EL (cell line): ENCODE measurements at regions not wholly inside any gene's neighbourhood (a gene's known extent, or its start where the extent isn't known, plus 50 kb on each side); places are given as distances from the start of the nearest gene placed in this dataset.

Experiments
- DNase-seq: peaks from one replicate; pipeline ENCODE4 v3.0.0-alpha.2; 2016

DNA sequence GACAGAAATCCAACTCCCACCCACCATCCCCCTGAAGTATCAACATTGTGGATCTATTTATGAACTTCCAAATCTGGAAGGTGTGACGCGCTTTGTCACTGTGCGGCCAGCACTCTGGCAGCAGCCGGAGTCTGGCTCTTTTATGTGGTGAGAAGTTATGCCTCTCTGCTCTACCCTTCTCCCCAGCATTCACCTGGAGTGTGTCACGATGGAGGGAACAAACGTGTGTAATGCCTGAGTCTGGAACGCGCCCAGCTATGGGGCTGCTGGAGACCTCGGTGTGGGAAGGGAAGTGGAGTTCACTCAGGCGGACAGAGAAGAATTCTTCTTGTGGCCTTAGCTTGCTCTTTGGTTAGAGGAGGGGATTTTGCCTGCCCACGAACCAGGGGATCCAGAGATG, 222.1 kb upstream of the RPL34 start:
- no peak for DNase-seq

DNA sequence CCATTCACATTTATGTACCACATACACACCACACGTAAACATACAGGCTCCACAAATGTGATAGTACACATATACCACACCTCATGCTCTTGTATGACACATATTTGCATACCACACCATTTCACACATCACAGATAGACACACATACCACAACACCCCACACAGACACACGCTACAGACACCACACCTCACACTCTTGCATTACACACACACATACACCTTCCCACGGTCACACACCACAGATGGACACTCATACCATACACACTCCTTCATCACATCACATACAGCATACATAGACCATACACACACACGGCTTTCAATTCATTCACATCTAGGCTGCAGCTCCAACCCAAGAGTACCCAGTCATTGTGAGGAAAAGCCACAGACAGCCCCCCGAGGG, 222.5 kb upstream of the RPL34 start:
- no peak for DNase-seq

DNA sequence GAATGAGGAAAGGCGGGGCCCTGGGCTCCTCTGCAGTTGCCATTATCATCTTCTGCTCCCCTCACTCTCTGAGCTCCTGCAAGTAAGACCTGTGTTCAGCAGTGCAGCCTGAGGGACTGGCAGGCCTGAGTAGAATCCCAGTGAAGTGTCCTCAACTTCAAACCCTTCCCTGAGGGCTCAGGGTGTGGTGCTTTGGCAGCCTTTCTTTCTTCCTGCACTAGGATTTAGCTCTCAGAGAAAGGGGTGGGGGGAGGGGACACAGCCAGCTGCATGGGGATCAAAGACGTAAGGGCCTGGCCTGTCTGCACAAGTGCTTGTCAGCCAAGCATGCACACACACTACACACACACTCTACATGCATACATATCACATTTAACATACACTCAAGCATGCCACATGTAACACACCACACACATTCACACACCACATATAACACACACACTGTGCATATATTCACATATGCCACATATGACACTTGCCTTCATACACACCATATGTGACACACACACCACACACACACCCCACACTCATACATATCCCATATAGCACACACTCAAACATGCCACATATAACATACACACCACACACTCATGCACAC, 223.4 kb upstream of the RPL34 start:
- no peak for DNase-seq

DNA sequence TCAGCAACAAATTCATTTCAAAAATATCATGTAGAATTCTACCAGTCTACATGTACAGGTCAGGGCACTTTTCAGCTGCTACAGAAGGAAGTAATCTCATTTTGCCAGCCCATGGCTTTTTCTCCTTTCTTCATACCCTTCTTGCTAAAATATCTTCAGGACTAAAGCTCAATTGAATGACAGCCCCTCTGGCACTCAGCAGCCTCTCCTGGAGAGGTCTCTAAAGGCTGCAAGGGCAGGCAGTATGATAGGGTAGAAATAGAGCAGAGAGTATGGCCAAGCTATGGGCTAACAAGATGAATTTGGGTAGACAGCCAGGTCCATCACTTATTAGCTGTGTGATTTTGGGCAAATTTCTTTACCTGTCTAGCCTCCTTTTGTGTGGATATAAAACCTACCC, 224.6 kb upstream of the RPL34 start:
- DNase-seq: no peak

DNA sequence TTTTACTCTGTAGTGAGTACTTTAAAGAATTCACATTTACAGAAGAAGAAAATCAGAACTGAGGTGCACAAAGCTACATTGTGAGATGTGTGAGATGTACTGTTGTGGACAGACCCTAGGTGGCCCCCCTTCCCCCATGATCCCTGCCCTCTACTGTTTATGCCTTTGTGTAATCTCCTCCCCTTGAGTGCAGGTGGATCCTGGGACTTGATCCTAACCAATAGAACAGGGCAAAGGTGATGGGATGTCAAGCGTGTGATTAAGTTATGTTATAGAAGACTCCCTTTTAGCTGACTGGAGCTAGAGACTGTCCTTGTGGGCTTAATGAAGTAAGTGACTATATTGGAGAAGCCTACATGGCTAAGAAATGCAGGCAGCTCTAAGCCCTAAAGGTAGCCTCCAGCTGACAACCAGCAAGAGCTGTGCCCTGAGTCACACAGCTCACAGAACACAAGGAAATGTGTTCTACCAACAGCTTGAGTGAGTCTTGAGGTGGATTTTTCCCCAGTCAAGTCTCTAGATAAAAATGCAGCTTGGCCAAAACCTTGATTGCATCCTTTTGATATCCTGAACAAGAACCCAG, 225.2 kb upstream of the LEF1 start:
- DNase-seq: no peak

DNA sequence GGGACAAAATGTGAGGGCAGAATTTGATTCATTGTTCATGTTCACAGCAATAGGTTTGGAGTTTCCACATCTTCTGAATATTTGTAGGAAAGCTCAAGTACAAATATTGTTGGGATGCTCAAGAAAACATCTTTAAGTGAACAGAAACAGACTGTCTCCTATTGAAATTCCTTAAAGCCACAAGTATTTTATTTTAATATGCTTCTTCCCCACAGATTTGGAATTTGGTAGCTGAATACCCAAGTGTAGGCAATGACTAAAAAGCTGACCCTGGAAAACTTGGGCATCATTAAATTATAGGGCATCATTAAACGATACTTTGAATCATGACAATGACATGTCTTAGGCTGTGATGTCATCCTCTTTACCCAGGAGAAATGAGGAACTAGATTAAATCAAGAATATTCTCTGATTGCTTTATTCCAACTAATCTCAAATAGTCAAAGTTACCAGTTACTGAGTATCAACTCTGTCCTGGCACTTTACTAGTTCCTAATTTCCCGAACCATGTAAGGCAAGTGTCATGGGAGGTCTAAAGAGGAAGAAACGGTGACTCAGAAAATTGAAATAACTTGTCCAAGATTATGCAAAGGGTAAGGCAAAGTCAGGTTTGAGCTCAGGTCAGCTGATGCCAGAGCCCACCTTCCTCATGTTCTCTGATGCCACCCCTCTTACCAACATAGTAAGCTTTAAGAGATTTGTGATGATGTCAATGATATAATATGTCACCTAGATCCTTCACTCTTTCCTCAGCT, 223.1 kb upstream of the LEF1 start:
- DNase-seq: no peak

DNA sequence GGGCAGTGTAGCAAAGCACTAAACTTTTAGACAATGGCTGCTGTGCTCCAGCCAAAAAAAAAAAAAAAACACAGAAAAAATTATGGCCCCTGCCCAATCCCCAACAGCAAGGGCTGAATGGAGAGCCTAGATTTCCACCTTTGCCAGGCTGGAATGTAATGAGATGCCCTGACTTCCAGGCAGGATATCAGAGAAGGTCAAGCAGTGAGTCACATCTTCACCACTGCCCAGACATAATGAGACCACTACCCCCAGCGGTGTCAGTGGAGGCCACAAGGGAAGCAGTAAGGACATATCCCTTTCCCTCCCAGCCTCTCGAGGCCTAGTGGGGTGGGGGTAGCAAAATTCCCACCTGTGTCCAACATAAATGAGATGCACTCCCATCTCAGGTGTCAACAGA, 216.3 kb upstream of the LEF1 start:
- DNase-seq: no peak

DNA sequence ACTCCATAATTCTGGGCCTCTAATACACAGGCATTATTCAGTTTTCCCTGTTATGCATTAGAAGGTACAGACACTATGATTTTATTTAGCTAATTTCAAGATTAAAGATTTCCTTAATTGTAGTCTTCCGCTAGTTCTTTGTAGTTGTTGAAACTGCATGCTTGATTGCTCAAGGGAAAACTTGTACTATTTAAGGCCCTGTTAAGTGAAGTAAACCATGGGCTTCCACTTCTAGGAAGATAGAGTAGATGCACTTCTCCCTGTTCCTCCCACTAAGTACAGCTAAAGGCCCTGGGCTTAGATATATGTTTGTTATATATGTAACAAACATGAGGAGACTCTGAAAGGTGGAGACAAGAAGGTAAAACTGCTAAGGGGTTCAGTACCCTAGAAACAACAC, 215.8 kb upstream of the LEF1 start:
- DNase-seq: no peak

DNA sequence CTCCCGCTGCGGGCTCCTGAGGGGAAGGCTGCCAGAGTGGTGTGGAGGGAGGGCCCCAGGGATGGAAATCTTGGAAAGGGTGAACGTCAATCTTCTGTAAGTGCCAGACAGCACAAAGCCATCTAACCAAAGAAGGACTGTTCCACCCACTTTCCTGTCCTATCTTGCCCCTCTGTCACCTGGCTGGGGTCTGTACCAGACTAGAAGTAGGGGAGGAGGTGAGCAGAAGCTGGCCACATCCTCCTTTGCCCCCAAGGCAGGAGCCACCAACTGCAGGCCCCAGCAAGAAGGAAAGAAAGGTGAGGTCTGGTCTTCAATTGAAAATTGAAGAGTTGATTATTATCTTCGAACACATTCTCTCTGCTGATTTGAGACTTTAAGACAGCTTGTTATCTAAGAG, 214.4 kb upstream of the LEF1 start:
- DNase-seq: no peak

DNA sequence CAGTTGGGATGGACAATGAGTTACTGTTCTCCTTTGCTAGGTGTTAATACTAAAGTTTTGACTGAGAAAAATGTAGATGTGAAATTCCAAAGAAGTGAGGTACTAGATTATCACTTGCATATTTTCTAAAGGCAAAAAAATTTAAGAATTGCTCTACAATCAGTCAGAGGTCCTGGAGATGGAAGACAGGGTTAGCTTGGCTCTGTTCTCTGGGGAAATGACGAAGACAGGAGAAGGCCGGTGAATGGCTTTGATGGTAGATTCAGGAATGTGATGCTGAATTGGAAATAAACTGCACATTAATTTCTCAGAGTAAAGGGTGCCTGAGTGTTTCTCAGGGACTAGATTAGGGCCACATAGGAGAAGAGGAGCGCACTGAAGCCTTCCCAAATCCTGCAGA, 214.0 kb upstream of the LEF1 start:
- no peak for DNase-seq

DNA sequence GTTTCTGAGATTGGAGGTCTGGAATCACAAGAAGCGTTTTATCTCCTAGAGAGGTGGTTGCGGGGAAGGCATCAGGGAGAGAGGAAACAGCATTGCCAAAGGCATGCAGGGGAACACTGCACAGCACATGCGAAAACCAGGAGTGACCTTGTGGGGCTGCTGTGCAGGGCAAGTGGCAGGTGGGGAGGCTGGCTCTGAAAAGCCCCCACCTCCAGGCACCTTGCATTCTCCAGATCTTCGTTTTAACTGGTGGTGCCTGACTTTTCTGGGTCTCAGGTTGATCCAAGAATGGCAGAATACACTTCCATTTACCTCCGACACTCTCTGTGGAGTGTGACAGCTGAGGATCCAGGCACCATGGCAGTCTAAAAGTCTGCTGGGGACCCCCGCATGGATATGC, 209.4 kb upstream of the LEF1 start:
- no peak for DNase-seq

DNA sequence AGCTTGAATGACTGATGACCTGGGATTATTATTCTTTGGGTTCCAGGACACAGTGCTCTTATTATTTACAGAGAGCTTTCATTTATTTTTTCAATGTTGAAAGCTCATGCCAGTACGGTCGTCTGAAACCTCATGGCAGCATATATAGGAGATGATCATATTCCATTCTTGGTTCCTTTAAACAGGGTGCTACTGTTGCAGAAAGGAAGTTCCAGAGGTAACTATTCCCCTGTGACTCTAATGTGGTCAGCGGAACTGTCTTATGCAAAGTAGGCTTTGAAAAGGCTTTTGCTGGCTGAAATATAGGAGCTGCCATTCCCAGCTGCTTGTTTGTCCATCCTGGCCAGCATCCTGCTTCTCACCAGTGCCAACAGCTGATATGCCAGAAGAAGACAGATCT, 208.3 kb upstream of the LEF1 start:
- no peak for DNase-seq

DNA sequence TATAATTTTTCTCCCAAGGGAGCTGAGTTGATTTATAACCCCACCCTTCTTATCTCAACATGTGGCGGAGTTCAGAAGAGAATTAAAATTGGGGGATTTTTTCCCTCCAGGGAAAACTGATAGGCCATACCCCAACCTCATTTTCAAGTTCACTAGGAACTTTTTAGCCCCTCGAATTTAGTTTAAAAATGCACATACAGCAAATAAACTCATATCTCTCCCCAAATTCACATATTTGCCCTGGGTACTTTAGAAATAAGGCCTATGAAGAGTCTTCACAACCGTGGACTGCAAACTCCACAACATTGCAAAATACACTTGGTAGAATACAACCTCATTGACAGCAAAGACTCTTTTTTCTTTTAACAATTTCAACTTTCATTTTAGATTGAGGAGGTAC, 206.7 kb upstream of the LEF1 start:
- DNase-seq: no peak

DNA sequence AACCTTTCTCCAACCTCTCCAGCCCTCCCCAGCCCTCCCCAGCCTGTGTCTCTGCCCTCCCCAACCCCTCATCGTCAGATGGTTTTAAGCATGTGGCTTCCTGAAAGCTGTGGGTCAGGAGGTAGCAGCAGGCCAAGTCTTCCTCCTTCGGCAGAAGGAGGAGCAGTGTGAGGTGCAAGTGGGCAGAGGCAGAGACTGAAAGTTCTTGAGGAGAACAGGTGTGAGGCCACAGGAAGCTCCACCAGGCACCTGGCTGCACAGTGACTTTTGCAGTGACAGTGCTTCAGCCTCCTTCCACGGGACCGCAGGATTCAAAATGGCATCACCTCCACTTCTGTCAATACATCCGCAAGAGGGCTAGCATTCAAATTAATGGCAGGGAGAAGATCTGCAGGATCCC, 203.9 kb upstream of the LEF1 start:
- no peak for DNase-seq

DNA sequence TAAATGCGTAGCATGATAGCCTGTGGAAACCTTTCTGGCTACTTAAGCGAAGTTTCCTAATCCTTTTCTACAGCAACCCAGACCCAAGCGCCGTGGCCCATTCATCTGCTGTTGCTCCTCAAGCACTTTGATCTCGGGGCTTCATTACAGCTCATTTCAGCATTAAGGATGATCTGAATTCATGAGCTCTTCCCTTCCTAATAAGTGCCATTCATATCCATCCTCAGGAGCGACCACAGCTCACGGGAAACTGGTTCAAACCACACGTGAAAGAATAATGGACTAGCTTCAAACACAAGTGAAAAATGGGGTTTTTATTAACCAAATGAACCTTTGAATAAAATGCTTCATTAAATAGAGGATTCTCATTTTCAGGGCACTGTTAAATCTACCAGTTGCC, 202.6 kb upstream of the LEF1 start:
- DNase-seq: no peak

DNA sequence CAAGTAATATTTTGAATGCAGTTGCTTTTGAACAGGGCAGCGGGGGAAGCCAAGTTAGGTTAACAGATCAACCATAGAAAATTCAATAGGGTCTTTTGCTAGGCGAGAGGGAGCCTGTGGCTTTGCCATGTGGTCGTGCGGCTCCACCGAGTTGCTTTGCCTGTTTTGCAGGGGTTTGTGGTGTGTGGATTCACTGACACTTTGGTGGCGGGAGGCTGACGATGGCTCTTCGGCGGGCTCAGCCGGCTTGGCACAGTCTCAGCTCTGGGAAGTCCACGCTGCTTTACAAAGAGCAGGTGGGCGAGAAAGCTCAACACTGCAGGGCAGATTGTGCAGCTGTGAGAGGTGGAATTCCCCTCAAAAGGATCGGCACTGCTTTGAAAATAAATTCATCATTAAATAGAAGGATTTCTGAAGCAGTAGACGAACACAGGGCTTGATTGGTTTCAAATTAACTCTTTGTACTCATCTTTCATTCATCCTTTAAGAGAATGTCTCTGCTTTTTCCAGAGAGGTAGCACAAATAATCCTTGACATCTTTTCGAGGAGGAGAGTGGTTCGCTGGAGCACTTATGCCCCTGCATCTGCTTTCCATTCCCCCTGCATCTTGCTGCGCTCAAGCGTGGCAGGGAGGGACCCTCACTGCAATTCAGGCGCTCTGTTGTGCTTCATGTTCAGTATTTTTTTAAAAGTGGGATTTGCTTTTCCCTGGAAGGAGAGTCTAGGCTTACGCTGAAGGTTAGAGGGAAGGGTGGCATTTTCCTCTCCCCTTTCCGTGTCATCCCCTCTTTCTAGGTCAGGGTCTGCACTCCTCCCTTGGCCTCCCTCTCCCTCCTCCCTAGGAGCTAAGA, 201.8 kb upstream of the LEF1 start:
- no peak for DNase-seq

DNA sequence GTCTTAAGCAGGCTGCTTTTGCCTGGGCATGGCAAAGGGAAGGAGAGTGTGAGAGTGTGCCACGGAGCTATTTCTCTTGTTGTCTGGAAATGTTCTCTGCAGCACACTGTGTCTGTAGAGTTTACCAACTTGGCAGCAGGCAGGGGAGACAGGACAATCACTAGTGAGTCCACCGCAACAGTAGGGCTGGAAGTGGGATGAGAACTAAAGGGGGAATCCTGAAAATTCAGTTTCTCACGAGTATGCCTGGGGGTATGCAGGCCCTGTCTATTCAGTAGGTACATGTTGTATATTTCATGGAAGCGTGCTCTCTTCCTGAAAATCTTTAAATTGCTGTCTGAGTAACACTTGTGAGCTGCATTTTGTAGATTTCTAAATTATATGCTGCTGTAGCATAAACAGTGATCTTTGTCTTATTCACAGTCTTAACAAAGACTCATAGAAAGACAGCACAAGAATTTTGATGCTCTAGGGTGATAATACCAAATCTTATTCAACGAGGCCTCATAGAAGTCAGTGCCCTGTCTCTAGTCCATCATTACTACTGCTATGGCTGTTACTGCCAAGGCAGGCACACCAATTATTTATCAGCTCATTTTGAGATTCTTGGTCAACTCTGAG, 200.4 kb upstream of the LEF1 start:
- DNase-seq: no peak

DNA sequence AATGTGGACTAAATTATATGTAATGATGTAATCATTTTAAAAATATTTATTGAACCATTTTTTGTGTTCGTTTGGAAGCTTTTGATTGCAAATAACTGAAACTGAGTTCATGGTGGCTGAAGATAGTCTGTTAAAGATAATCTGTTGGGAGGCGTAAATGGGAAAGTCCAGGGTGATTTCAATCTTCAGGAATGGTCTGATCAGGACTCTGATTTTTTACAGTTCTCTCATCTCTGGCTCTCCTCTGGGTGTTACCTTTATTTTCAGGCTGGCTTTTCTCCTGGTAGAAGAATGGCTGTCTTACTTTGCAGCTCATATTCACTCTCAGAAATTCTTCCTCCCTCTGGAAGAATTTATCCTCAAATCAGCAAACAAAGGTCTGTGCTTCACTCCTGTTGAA, 199.0 kb upstream of the LEF1 start:
- DNase-seq: no peak

DNA sequence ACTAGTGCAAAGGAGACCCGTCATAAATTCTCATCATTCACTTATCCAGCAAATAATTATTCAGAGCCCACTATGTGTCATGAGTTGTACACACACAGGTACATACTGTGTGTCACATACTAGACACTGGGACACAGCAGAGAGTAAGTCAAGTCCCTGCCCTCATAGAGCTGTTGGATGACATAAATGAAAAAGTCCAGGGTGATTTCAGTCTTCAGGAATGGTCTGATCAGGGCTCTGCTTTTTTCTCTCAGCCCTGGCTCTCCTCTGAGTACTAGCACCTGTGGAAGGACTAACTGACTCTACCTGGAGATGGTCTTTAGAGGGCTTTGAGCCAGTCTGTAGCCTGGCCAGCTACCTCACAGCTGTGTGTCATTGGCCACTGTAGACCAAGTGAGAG, 198.0 kb upstream of the LEF1 start:
- no peak for DNase-seq

DNA sequence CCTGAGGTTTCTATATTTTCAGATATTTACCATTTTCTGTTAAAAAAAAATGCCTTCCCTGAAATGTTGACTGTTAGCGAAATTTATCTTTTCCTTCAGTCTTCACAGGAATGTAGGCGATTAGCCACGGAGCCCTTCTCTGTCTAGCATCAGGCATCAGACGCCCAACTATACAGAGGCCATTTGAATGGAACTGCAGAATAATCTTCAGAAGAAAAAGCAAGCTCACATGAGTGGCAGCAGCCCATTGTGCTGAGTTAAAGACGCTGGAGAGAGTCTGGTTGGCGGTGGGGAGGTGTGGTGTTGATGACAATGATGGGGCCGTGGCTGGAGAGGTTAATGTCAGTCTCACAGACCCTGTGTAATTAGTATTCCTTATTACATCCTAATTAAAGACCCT, 196.8 kb upstream of the LEF1 start:
- DNase-seq: no peak

DNA sequence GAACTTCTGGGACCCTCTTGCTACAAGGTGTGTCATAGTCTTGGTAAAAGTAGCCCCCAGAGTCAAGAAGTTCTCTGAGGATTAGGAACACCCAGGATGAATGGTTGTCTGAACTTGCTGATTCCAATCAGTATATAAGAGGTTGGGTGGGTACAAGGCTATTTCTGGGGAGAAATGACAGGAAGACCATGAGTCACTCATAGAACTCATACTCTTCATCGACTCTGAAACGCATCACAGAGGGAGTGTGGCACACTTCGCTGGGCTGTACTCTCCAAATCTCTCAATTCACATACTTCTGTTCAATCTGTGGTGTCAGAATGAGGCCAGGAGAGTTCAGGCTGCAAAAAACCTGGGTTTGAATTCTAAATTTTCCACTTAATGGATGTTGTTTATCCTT, 193.2 kb upstream of the LEF1 start:
- DNase-seq: peak; percentile 6

DNA sequence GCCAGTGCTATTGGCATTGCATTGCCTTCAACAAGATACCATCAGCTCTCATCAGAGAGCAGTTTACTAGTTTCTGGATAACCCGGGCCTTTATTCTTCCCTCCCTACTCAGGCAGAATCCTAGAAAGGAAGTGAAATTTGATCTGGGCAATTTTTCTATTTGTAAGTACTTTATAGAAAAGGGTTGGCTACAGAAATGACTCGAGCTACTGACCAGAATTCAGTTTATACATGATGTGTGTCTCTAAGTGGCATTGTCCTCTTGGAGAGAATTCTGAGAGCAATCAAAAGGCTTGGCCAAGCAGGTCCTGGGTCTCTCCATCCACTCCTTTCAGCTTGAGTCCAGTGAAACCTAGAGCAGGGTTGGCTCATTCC, 192.7 kb upstream of the LEF1 start:
- DNase-seq: no peak

DNA sequence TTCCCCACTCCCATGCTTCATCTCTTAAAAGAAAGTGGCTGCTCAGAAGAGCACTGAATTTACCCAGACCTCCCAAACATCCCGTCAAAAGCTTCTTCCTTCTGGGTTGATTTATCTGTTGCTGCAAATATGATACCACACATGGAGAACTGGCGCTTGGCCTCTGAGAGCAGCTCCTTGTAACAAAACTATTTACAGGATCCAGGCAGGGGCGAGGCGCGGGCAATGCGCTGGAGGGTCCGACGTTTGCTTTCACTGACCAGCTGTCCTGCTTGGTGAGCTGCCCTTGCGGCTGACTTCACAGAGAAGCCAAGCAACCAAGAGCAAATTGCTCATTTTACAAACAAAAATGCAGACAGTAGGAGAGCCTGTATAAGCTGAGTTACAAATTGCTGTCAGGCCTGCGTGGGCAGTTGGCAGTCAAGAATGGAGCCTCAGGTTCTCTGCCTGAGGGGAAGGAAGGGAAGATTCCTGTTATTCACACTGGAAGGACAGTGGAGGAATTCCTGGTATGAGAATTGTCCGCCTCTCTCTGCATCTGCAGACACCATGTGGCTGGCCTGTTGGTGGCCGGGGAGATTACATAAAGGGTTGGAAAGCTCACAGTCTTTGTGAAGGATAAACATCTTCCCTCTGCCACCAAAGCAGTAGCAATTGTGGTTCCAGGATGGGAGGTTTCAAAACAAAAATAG, 192.2 kb upstream of the LEF1 start:
- peak; percentile 91 for DNase-seq
